Vagina (tissue), 2 donors: ENCODE measurements at regions not wholly inside any gene's neighbourhood (a gene's known extent, or its start where the extent isn't known, plus 50 kb on each side); places are given as distances from the start of the nearest gene placed in this dataset.

Experiments used
- CTCF ChIP-seq, 3 experiments: fragments of 450-650 bp in 2 of 3; fragments of 200-600 bp in 1 of 3; sonication (generic) in 1 of 3; IDR thresholded peaks; one replicate each; pipeline ENCODE4 v1.5.1; 2017 to 2019; ENCODE audit warnings: antibody characterized with exemption in 3 of 3, mild to moderate bottlenecking in 2 of 3, moderate library complexity in 2 of 3
- POLR2AphosphoS5 ChIP-seq, 2 donors: sonication (generic); formaldehyde crosslinking; IDR thresholded peaks; one replicate each; pipeline ENCODE4 v1.9.0; 2017; ENCODE audit warnings: antibody characterized with exemption in 2 of 2, mild to moderate bottlenecking in 2 of 2, low read depth in 1 of 2; ENCODE audit not compliant: insufficient read depth in 1 of 2

GRCh38 chr12:39012870-39013269 lies 107.5 kb upstream of the CPNE8 start:
- TF ChIP-seq CTCF (IDR thresholded peaks at IDR 0.05) (no peak), POLR2AphosphoS5 (IDR thresholded peaks at IDR 0.05; ENCODE audit: insufficient read depth in 1 of 2, low read depth in 1 of 2) (no peak)
